ENCODE measurements at regions not wholly inside any gene's neighbourhood (a gene's known extent, or its start where the extent isn't known, plus 50 kb on each side); places are given as distances from the start of the nearest gene placed in this dataset.

- TF ChIP-seq CTCF (IDR thresholded peaks at IDR 0.05; ENCODE audit: insufficient read depth, low read depth, low read length) = no peak
- DNase-seq (ENCODE audit: low read depth) = peak; percentile 62
- no peak overlapping the region for H3K4me3 ChIP-seq (ENCODE audit: low read depth, low read length)
Measured at GRCh38 chr5:158084292-158084691, 225.3 kb upstream of the CLINT1 start.

GRCh38 chr5:158082696-158083287 is 223.8 kb upstream of the CLINT1 start:
- no peak for DNase-seq (ENCODE audit: low read depth)
- H3K4me3 ChIP-seq (ENCODE audit: low read depth, low read length) = no peak overlapping the region
- no peak for TF ChIP-seq CTCF (IDR thresholded peaks at IDR 0.05; ENCODE audit: insufficient read depth, low read depth, low read length)

- no peak for DNase-seq (ENCODE audit: low read depth)
- no peak overlapping the region for H3K4me3 ChIP-seq (ENCODE audit: low read depth, low read length)
- no peak for TF ChIP-seq CTCF (IDR thresholded peaks at IDR 0.05; ENCODE audit: insufficient read depth, low read depth, low read length)
Measured at GRCh38 chr5:158080112-158080511, 221.2 kb upstream of the CLINT1 start.

- H3K4me3 ChIP-seq (ENCODE audit: low read depth, low read length) = no peak overlapping the region
- DNase-seq (ENCODE audit: low read depth) = no peak
- no peak for TF ChIP-seq CTCF (IDR thresholded peaks at IDR 0.05; ENCODE audit: insufficient read depth, low read depth, low read length)
Measured at GRCh38 chr5:158079097-158079496, 220.2 kb upstream of the CLINT1 start.

GRCh38 chr5:158074992-158075769 is 216.2 kb upstream of the CLINT1 start:
- H3K4me3 ChIP-seq (ENCODE audit: low read depth, low read length) = peak overlapping the region; percentile 33
- peak; percentile 62 for DNase-seq (ENCODE audit: low read depth)
- peak; percentile 85 for TF ChIP-seq CTCF (IDR thresholded peaks at IDR 0.05; ENCODE audit: insufficient read depth, low read depth, low read length)

- no peak for TF ChIP-seq CTCF (IDR thresholded peaks at IDR 0.05; ENCODE audit: insufficient read depth, low read depth, low read length)
- DNase-seq (ENCODE audit: low read depth) = no peak
Measured at GRCh38 chr5:158074597-158074991, 215.6 kb upstream of the CLINT1 start.

More at GRCh38 chr5:158074597-158074991, 215.6 kb upstream of the CLINT1 start:
- H3K4me3 ChIP-seq (ENCODE audit: low read depth, low read length) = no peak overlapping the region
